ENCODE measurements at regions not wholly inside any gene's neighbourhood (a gene's known extent, or its start where the extent isn't known, plus 50 kb on each side); places are given as distances from the start of the nearest gene placed in this dataset.

- POLR2A ChIA-PET: no interaction called here
- CTCF ChIA-PET: interaction anchor here (0.6 kb wide), 1 partner anchor 142 kb away, joined by 4 read pairs; no protein-coding TSS in a partner anchor
- peak; percentile 56 for DNase-seq (ENCODE audit: extremely low spot score)
- TF ChIP-seq PKNOX1 (IDR thresholded peaks at IDR 0.05) (peak; percentile 97), ELF4 (IDR thresholded peaks at IDR 0.05) (no peak), ARNT (IDR thresholded peaks at IDR 0.05) (no peak)
Measured at GRCh38 chr6:149170564-149171452, 146.7 kb upstream of the TAB2 start.

- ChIA-PET CTCF (no interaction called here), POLR2A (no interaction called here)
- TF ChIP-seq SUZ12 (IDR thresholded peaks at IDR 0.05) (no peak), TARDBP (IDR thresholded peaks at IDR 0.05) (no peak), ARNT (IDR thresholded peaks at IDR 0.05) (no peak), FOXM1 (IDR thresholded peaks at IDR 0.05; ENCODE audit: borderline replicate concordance) (no peak), CTBP1 (IDR thresholded peaks at IDR 0.05; ENCODE audit: borderline replicate concordance) (no peak), LEF1 (IDR thresholded peaks at IDR 0.05; ENCODE audit: borderline replicate concordance) (no peak), SP1 (IDR thresholded peaks at IDR 0.05) (no peak), NFRKB (IDR thresholded peaks at IDR 0.05) (no peak), ZNF384 (IDR thresholded peaks at IDR 0.05) (no peak), HDGF (IDR thresholded peaks at IDR 0.05; ENCODE audit: borderline replicate concordance) (no peak), ELF4 (IDR thresholded peaks at IDR 0.05) (no peak), FOXK2 (IDR thresholded peaks at IDR 0.05) (no peak), PKNOX1 (IDR thresholded peaks at IDR 0.05) (no peak), L3MBTL2 (conservative IDR thresholded peaks at IDR 0.05) (no peak), FOXA1 (IDR thresholded peaks at IDR 0.05) (no peak), BHLHE40 (IDR thresholded peaks at IDR 0.05; ENCODE audit: borderline replicate concordance) (no peak)
- no peak for DNase-seq (ENCODE audit: extremely low spot score)
Measured at GRCh38 chr6:149173222-149173621, 144.3 kb upstream of the TAB2 start.

GRCh38 chr6:149174962-149175361 lies 142.6 kb upstream of the TAB2 start:
- POLR2A ChIA-PET: no interaction called here
- CTCF ChIA-PET: interaction anchor here (0.7 kb wide), 1 partner anchor 36 kb away, joined by 3 read pairs; no protein-coding TSS in a partner anchor
- DNase-seq (ENCODE audit: extremely low spot score): no peak
- no peak for TF ChIP-seq PKNOX1 (IDR thresholded peaks at IDR 0.05)
- TF ChIP-seq FOXM1 (IDR thresholded peaks at IDR 0.05; ENCODE audit: borderline replicate concordance): no peak
- TF ChIP-seq SP1 (IDR thresholded peaks at IDR 0.05): no peak
- no peak for TF ChIP-seq BHLHE40 (IDR thresholded peaks at IDR 0.05; ENCODE audit: borderline replicate concordance)
- no peak for TF ChIP-seq TARDBP (IDR thresholded peaks at IDR 0.05)
- no peak for TF ChIP-seq L3MBTL2 (conservative IDR thresholded peaks at IDR 0.05)
- no peak for TF ChIP-seq FOXA1 (IDR thresholded peaks at IDR 0.05)
- no peak for TF ChIP-seq FOXK2 (IDR thresholded peaks at IDR 0.05)
- TF ChIP-seq NFRKB (IDR thresholded peaks at IDR 0.05): no peak
- TF ChIP-seq ELF4 (IDR thresholded peaks at IDR 0.05): no peak

- TF ChIP-seq FOXK2 (IDR thresholded peaks at IDR 0.05) (no peak), FOXM1 (IDR thresholded peaks at IDR 0.05; ENCODE audit: borderline replicate concordance) (no peak), SP1 (IDR thresholded peaks at IDR 0.05) (no peak), TARDBP (IDR thresholded peaks at IDR 0.05) (no peak), HDGF (IDR thresholded peaks at IDR 0.05; ENCODE audit: borderline replicate concordance) (no peak), CTBP1 (IDR thresholded peaks at IDR 0.05; ENCODE audit: borderline replicate concordance) (no peak), FOXA1 (IDR thresholded peaks at IDR 0.05) (no peak)
- ChIA-PET POLR2A (no interaction called here), CTCF (no interaction called here)
- no peak for DNase-seq (ENCODE audit: extremely low spot score)
Measured at GRCh38 chr6:149176971-149177667, 140.4 kb upstream of the TAB2 start.

GRCh38 chr6:149179431-149179830 lies 138.1 kb upstream of the TAB2 start:
- no peak for DNase-seq (ENCODE audit: extremely low spot score)
- ChIA-PET CTCF (no interaction called here), POLR2A (no interaction called here)
- TF ChIP-seq CTBP1 (IDR thresholded peaks at IDR 0.05; ENCODE audit: borderline replicate concordance) (no peak), SUZ12 (IDR thresholded peaks at IDR 0.05) (no peak), HDGF (IDR thresholded peaks at IDR 0.05; ENCODE audit: borderline replicate concordance) (no peak), PKNOX1 (IDR thresholded peaks at IDR 0.05) (no peak), ARNT (IDR thresholded peaks at IDR 0.05) (no peak), SP1 (IDR thresholded peaks at IDR 0.05) (no peak), NFRKB (IDR thresholded peaks at IDR 0.05) (no peak), BHLHE40 (IDR thresholded peaks at IDR 0.05; ENCODE audit: borderline replicate concordance) (no peak), LEF1 (IDR thresholded peaks at IDR 0.05; ENCODE audit: borderline replicate concordance) (no peak), ZNF384 (IDR thresholded peaks at IDR 0.05) (no peak), ELF4 (IDR thresholded peaks at IDR 0.05) (no peak), FOXA1 (IDR thresholded peaks at IDR 0.05) (no peak), FOXK2 (IDR thresholded peaks at IDR 0.05) (no peak), TARDBP (IDR thresholded peaks at IDR 0.05) (no peak)
